Uterus (tissue), 2 donors: ENCODE measurements at regions not wholly inside any gene's neighbourhood (a gene's known extent, or its start where the extent isn't known, plus 50 kb on each side); places are given as distances from the start of the nearest gene placed in this dataset.

Source experiments
- CTCF ChIP-seq, 4 experiments: fragments of 200-600 bp in 2 of 4; fragments of 450-650 bp in 2 of 4; sonication (generic) in 2 of 4; IDR thresholded peaks; one replicate each; pipeline ENCODE4 v1.5.1; 2016 to 2019; ENCODE audit warnings: antibody characterized with exemption in 4 of 4, mild to moderate bottlenecking in 2 of 4, moderate library complexity in 1 of 4
- POLR2A ChIP-seq, 2 donors: fragments of 450-650 bp; IDR thresholded peaks; one replicate each; pipeline ENCODE4 v1.6.1; 2016; ENCODE audit warnings: antibody characterized with exemption in 2 of 2, mild to moderate bottlenecking in 1 of 2, moderate library complexity in 1 of 2

- TF ChIP-seq CTCF (IDR thresholded peaks at IDR 0.05) (no peak), POLR2A (IDR thresholded peaks at IDR 0.05) (no peak)
Observed at GRCh38 chr10:7485244-7485556, 74.4 kb upstream of the SFMBT2 start.
